DOHH2 (cell line): ENCODE measurements at regions not wholly inside any gene's neighbourhood (a gene's known extent, or its start where the extent isn't known, plus 50 kb on each side); places are given as distances from the start of the nearest gene placed in this dataset.
A peak's percentile ranks its signal among the peaks of the same experiment; 100 is the strongest.

Experiments
- H3F3A ChIP-seq: fragments of 200-600 bp; sonication (generic), shearing (Covaris generic); 2 replicates; pipeline ENCODE4 v1.6.0; 2016; ENCODE audit warnings: antibody characterized with exemption, mild to moderate bottlenecking; ENCODE audit not compliant: control insufficient read depth, insufficient read depth
- H3K27ac ChIP-seq: fragments of 200-600 bp; sonication (generic); 2 replicates; pipeline ENCODE4 v1.5.1; 2014; ENCODE audit warnings: low read depth, mild to moderate bottlenecking, low read length, moderate library complexity
- H3K27me3 ChIP-seq: fragments of 200-600 bp; sonication (generic); 2 replicates; pipeline ENCODE4 v1.6.1; 2014; ENCODE audit warnings: mild to moderate bottlenecking, low read length, mixed read lengths; ENCODE audit not compliant: control insufficient read depth
- H3K36me3 ChIP-seq: fragments of 200-600 bp; sonication (generic); 2 replicates; pipeline ENCODE4 v1.6.1; 2014; ENCODE audit warnings: mild to moderate bottlenecking, low read length, moderate library complexity, mixed read lengths; ENCODE audit not compliant: control insufficient read depth
- H3K4me1 ChIP-seq: fragments of 200-600 bp; sonication (generic); 2 replicates; pipeline ENCODE4 v1.6.1; 2014; ENCODE audit warnings: mild to moderate bottlenecking, low read length, mixed read lengths; ENCODE audit not compliant: control insufficient read depth
- H3K4me2 ChIP-seq: fragments of 200-600 bp; sonication (generic); 2 replicates; pipeline ENCODE4 v1.6.0; 2014; ENCODE audit warnings: mild to moderate bottlenecking, low read length, moderate library complexity
- H3K4me3 ChIP-seq: fragments of 200-600 bp; sonication (generic); 2 replicates; pipeline ENCODE4 v1.5.1; 2014; ENCODE audit warnings: mild to moderate bottlenecking, low read length, mixed read lengths
- H3K79me2 ChIP-seq: fragments of 200-600 bp; sonication (generic); 2 replicates; pipeline ENCODE4 v1.6.1; 2014; ENCODE audit warnings: mild to moderate bottlenecking, low read length, mixed read lengths; ENCODE audit not compliant: control insufficient read depth
- H3K9me2 ChIP-seq: fragments of 200-600 bp; sonication (generic); replicated peaks from 2 replicates; pipeline ENCODE4 v1.6.1; 2014; ENCODE audit warnings: mild to moderate bottlenecking, low read length, mixed read lengths; ENCODE audit not compliant: control insufficient read depth
- H3K9me3 ChIP-seq: fragments of 200-600 bp; sonication (generic); 2 replicates; pipeline ENCODE4 v1.6.1; 2014; ENCODE audit warnings: antibody characterized with exemption, low read length, mixed read lengths; ENCODE audit not compliant: control insufficient read depth, insufficient read depth
- H4K20me1 ChIP-seq: fragments of 200-600 bp; sonication (generic); 2 replicates; pipeline ENCODE4 v1.6.0; 2014; ENCODE audit warnings: low read depth, mild to moderate bottlenecking, antibody characterized with exemption, low read length, moderate library complexity; ENCODE audit not compliant: control insufficient read depth, insufficient read depth
- EZH2phosphoT487 ChIP-seq: fragments of 200-600 bp; sonication (generic); IDR thresholded peaks from 2 replicates; pipeline ENCODE4 v1.6.1; 2017; ENCODE audit warnings: borderline replicate concordance, mild to moderate bottlenecking, antibody characterized with exemption, low read length, moderate library complexity, mixed read lengths
- TF ChIP-seq, protein P1 (sequence below): fragments of 200-600 bp; sonication (generic); IDR thresholded peaks from one replicate; pipeline ENCODE4 v1.5.1; 2014; ENCODE audit warnings: antibody characterized with exemption, mild to moderate bottlenecking, low read depth, low read length; ENCODE audit not compliant: poor library complexity, severe bottlenecking

GRCh38 chr2:64223055-64223454 is 78.8 kb upstream of the PELI1 start:
- Histone ChIP-seq H3K27ac (no peak overlapping the region), H3K9me2 (no peaks in the 10 kb centered on the region), H3K36me3 (no peaks in the 10 kb centered on the region), H3F3A (peaks cover 7% of the 10 kb centered on the region), H3K4me2 (peak overlapping the region; percentile 38), H3K79me2 (no peaks in the 10 kb centered on the region), H3K27me3 (no peaks in the 10 kb centered on the region), H4K20me1 (no peaks in the 10 kb centered on the region), H3K9me3 (no peaks in the 10 kb centered on the region), H3K4me1 (peaks cover 45% of the 10 kb centered on the region), H3K4me3 (0 out of 2 replicates have a peak overlapping the region, but pooled peaks have one; percentile 15)
- TF ChIP-seq, protein P1, sequence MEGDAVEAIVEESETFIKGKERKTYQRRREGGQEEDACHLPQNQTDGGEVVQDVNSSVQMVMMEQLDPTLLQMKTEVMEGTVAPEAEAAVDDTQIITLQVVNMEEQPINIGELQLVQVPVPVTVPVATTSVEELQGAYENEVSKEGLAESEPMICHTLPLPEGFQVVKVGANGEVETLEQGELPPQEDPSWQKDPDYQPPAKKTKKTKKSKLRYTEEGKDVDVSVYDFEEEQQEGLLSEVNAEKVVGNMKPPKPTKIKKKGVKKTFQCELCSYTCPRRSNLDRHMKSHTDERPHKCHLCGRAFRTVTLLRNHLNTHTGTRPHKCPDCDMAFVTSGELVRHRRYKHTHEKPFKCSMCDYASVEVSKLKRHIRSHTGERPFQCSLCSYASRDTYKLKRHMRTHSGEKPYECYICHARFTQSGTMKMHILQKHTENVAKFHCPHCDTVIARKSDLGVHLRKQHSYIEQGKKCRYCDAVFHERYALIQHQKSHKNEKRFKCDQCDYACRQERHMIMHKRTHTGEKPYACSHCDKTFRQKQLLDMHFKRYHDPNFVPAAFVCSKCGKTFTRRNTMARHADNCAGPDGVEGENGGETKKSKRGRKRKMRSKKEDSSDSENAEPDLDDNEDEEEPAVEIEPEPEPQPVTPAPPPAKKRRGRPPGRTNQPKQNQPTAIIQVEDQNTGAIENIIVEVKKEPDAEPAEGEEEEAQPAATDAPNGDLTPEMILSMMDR: no peak
- no peak for TF ChIP-seq EZH2phosphoT487

GRCh38 chr2:64225491-64225890 is 81.3 kb upstream of the PELI1 start:
- Histone ChIP-seq H4K20me1 (no peaks in the 10 kb centered on the region), H3K4me2 (no peak overlapping the region), H3K9me2 (no peaks in the 10 kb centered on the region), H3K4me1 (peaks cover 45% of the 10 kb centered on the region), H3K4me3 (no peak overlapping the region), H3K27me3 (no peaks in the 10 kb centered on the region), H3K27ac (no peak overlapping the region), H3K9me3 (no peaks in the 10 kb centered on the region), H3K36me3 (peaks cover 7% of the 10 kb centered on the region), H3F3A (no peaks in the 10 kb centered on the region), H3K79me2 (no peaks in the 10 kb centered on the region)
- no peak for TF ChIP-seq EZH2phosphoT487
- TF ChIP-seq, protein P1: no peak

- no peaks in the 10 kb centered on the region for H4K20me1 ChIP-seq
- H3K9me3 ChIP-seq: no peaks in the 10 kb centered on the region
- H3K4me1 ChIP-seq: peaks cover 38% of the 10 kb centered on the region
- H3K4me3 ChIP-seq: no peak overlapping the region
- no peaks in the 10 kb centered on the region for H3K79me2 ChIP-seq
- no peaks in the 10 kb centered on the region for H3K9me2 ChIP-seq
- H3F3A ChIP-seq: no peaks in the 10 kb centered on the region
- peaks cover 7% of the 10 kb centered on the region for H3K36me3 ChIP-seq
- H3K27me3 ChIP-seq: no peaks in the 10 kb centered on the region
- H3K27ac ChIP-seq: no peak overlapping the region
- TF ChIP-seq, protein P1: no peak
- TF ChIP-seq EZH2phosphoT487: no peak
- no peak overlapping the region for H3K4me2 ChIP-seq
Observed at GRCh38 chr2:64226611-64227010, 82.4 kb upstream of the PELI1 start.
